HPDE6-E6E7 (cell line): ENCODE measurements at regions not wholly inside any gene's neighbourhood (a gene's known extent, or its start where the extent isn't known, plus 50 kb on each side); places are given as distances from the start of the nearest gene placed in this dataset.

Source experiments
- DNase-seq: peaks from one replicate; pipeline ENCODE4 v3.0.0; 2011; ENCODE audit warnings: missing footprints; ENCODE audit errors: extremely low spot score

GRCh38 chr3:46146548-46146947 is 61.6 kb downstream of the CCR1 start:
- DNase-seq = no peak

GRCh38 chr3:46146021-46146420 is 62.1 kb downstream of the CCR1 start:
- DNase-seq = no peak

GRCh38 chr3:46145147-46145546 is 63.0 kb downstream of the CCR1 start:
- DNase-seq = no peak

GRCh38 chr3:46143951-46144473 is 64.1 kb downstream of the CCR1 start:
- no peak for DNase-seq

GRCh38 chr3:46141813-46142212 is 66.3 kb downstream of the CCR1 start:
- DNase-seq = no peak

GRCh38 chr3:46138581-46138980 is 69.5 kb downstream of the CCR1 start:
- no peak for DNase-seq

- no peak for DNase-seq
Observed at GRCh38 chr3:46135475-46135874, 72.6 kb downstream of the CCR1 start.

- DNase-seq = no peak
Observed at GRCh38 chr3:46133285-46133684, 74.8 kb downstream of the CCR1 start.

GRCh38 chr3:46132565-46132964 is 75.5 kb downstream of the CCR1 start:
- no peak for DNase-seq

GRCh38 chr3:46131884-46132450 is 76.1 kb downstream of the CCR1 start:
- no peak for DNase-seq

GRCh38 chr3:46130631-46131310 is 77.3 kb downstream of the CCR1 start:
- DNase-seq = no peak

GRCh38 chr3:46129588-46130272 is 78.4 kb downstream of the CCR1 start:
- no peak for DNase-seq

- no peak for DNase-seq
Observed at GRCh38 chr3:46127503-46127902, 80.6 kb downstream of the CCR1 start.

GRCh38 chr3:46124216-46125177 is 83.6 kb downstream of the CCR1 start:
- DNase-seq = no peak

- DNase-seq = no peak
Observed at GRCh38 chr3:46123646-46124045, 84.5 kb downstream of the CCR1 start.

- DNase-seq = no peak
Observed at GRCh38 chr3:46122091-46122490, 86.0 kb downstream of the CCR1 start.

GRCh38 chr3:46120983-46121382 is 87.1 kb downstream of the CCR1 start:
- no peak for DNase-seq

- DNase-seq = no peak
Observed at GRCh38 chr3:46119709-46120498, 88.2 kb downstream of the CCR1 start.

- no peak for DNase-seq
Observed at GRCh38 chr3:46119253-46119652, 88.9 kb downstream of the CCR1 start.

GRCh38 chr3:46116996-46117395 is 89.7 kb upstream of the XCR1 start:
- DNase-seq = no peak
